Suprapubic skin (tissue), 4 donors: ENCODE measurements at regions not wholly inside any gene's neighbourhood (a gene's known extent, or its start where the extent isn't known, plus 50 kb on each side); places are given as distances from the start of the nearest gene placed in this dataset.

Experiments
- EP300 ChIP-seq: sonication (generic); formaldehyde crosslinking; IDR thresholded peaks from one replicate; pipeline ENCODE4 v1.6.1; 2017; ENCODE audit warnings: antibody characterized with exemption
- POLR2A ChIP-seq, 2 donors: fragments of 450-650 bp; IDR thresholded peaks; one replicate each; pipeline ENCODE4 v1.6.1; 2017; ENCODE audit warnings: antibody characterized with exemption in 2 of 2, mild to moderate bottlenecking in 2 of 2, moderate library complexity in 2 of 2
- POLR2AphosphoS5 ChIP-seq, 3 donors: sonication (generic); formaldehyde crosslinking; IDR thresholded peaks; one replicate each; pipeline ENCODE4 v1.6.1; 2017; ENCODE audit warnings: antibody characterized with exemption in 3 of 3
- TF ChIP-seq, protein P1 (sequence below), 2 donors: fragments of 200-600 bp in 1 of 2; fragments of 450-650 bp in 1 of 2; sonication (generic) in 1 of 2; IDR thresholded peaks; one replicate each; pipeline ENCODE4 v1.5.1; 2016 to 2019; ENCODE audit warnings: antibody characterized with exemption in 2 of 2, mild to moderate bottlenecking in 1 of 2, moderate library complexity in 1 of 2

DNA sequence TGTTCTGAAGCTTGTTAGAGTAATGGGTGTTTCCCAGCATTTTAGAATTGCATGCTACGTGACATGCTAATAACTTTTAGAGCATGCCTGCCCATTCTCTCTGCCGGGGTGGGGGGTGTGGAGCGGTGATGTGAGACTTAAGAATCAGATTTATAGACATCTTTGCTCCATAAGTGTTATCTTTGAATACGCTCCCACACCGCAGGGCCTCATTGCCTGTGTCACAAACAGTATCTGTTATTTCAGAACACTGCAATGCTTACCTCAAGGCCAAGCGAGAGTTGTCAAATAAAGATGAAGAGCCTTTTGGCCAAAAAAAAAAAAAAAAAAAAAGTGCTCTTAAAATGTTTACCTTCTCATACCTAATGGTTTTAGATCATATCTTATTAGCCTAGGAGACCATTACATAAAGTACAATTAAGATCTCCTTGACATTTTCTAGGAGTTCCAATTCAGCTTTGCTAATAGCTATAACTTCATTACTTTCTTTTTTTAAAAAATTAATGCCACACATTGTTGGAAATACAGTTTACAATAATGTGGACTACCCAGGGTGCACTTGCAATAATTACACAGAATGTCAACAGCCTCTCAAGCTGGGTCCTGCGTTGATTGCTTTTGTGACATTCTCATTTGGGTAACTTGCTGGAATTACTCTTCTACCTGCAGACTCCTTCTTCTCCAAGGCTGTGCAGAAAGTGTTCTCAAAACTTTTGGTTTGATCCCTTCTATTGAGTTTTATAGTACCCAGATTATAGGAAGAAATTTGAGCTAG is 525.3 kb downstream of the KLF12 start:
- no peak for TF ChIP-seq EP300
- TF ChIP-seq, protein P1, sequence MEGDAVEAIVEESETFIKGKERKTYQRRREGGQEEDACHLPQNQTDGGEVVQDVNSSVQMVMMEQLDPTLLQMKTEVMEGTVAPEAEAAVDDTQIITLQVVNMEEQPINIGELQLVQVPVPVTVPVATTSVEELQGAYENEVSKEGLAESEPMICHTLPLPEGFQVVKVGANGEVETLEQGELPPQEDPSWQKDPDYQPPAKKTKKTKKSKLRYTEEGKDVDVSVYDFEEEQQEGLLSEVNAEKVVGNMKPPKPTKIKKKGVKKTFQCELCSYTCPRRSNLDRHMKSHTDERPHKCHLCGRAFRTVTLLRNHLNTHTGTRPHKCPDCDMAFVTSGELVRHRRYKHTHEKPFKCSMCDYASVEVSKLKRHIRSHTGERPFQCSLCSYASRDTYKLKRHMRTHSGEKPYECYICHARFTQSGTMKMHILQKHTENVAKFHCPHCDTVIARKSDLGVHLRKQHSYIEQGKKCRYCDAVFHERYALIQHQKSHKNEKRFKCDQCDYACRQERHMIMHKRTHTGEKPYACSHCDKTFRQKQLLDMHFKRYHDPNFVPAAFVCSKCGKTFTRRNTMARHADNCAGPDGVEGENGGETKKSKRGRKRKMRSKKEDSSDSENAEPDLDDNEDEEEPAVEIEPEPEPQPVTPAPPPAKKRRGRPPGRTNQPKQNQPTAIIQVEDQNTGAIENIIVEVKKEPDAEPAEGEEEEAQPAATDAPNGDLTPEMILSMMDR (IDR thresholded peaks at IDR 0.05), result no peak
- no peak for TF ChIP-seq POLR2A (IDR thresholded peaks at IDR 0.05)
- no peak for TF ChIP-seq POLR2AphosphoS5 (IDR thresholded peaks at IDR 0.05)
